Neutrophil (primary cell): ENCODE measurements at regions not wholly inside any gene's neighbourhood (a gene's known extent, or its start where the extent isn't known, plus 50 kb on each side); places are given as distances from the start of the nearest gene placed in this dataset.

Experiments used
- H3K27ac ChIP-seq: fragments of 200-600 bp; sonication (generic); 2 replicates; pipeline ENCODE4 v1.5.1; 2016; ENCODE audit warnings: mild to moderate bottlenecking, moderate library complexity
- H3K27me3 ChIP-seq: fragments of 200-600 bp; sonication (generic); 2 replicates; pipeline ENCODE4 v1.6.0; 2016; ENCODE audit warnings: mild to moderate bottlenecking
- H3K36me3 ChIP-seq: fragments of 200-600 bp; sonication (generic); 2 replicates; pipeline ENCODE4 v1.5.1; 2017
- H3K4me1 ChIP-seq, 2 experiments: fragments of 200-600 bp in 1 of 2; sonication (generic) in 1 of 2; 1 replicate in 1 of 2; 2 replicates in 1 of 2; pipeline versions ENCODE4 v1.5.1 to v1.6.1; 2013 to 2016; ENCODE audit warnings: low read depth in 1 of 2, low read length in 1 of 2, mild to moderate bottlenecking in 1 of 2, moderate library complexity in 1 of 2; ENCODE audit not compliant: control insufficient read depth in 1 of 2, insufficient read depth in 1 of 2
- H3K4me3 ChIP-seq, 2 experiments: fragments of 200-600 bp in 1 of 2; sonication (generic) in 1 of 2; 1 replicate in 1 of 2; 2 replicates in 1 of 2; pipeline ENCODE4 v1.5.1; 2013 to 2016; ENCODE audit warnings: low read depth in 1 of 2, low read length in 1 of 2, mild to moderate bottlenecking in 1 of 2, moderate library complexity in 1 of 2
- H3K9me3 ChIP-seq: fragments of 200-600 bp; sonication (generic); 2 replicates; pipeline ENCODE4 v1.5.1; 2016
- CTCF ChIP-seq: fragments of 200-600 bp; sonication (generic); IDR thresholded peaks from 2 replicates; pipeline ENCODE4 v1.5.1; 2016; ENCODE audit warnings: antibody characterized with exemption

- no peak overlapping the region for H3K27ac ChIP-seq
- no peak overlapping the region for H3K4me3 ChIP-seq
- no peaks in the 10 kb centered on the region for H3K27me3 ChIP-seq
- no peaks in the 10 kb centered on the region for H3K36me3 ChIP-seq
- H3K4me1 ChIP-seq: no peaks in the 10 kb centered on the region
- no peaks in the 10 kb centered on the region for H3K9me3 ChIP-seq
- TF ChIP-seq CTCF: no peak
Measured at GRCh38 chr9:80498001-80498555, 926.3 kb downstream of the TLE4 start.

DNA sequence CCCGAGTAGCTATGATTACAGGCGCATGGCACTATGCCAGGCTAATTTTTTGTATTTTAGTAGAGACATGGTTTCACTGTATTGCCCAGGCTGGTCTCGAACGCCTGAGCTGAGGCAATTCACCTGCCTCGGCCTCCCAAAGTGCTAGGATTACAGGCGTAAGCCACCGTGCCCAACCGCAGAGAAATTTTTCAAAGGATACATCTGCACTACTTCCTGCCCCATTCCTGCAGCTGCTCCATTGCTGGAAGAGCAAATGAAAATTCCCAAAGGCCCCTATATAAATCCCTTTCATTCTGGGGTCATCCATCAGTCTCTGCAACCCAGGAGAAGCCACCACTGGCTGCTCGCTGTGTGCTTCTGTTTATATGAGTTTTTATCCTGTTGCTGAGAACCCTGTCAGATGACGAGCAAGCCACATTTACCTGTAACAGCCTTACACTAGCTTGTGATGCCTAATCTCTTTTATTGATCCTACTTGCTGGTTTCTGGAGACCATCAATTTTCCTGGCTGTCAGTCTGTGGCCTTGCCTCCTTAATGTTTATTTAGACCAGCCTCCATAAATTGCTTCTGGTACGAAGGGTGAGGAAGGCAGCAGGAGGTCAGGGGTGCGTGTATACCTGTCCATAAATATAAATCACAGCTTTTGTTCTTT, 925.3 kb downstream of the TLE4 start:
- Histone ChIP-seq H3K4me1 (no peaks in the 10 kb centered on the region), H3K27me3 (no peaks in the 10 kb centered on the region), H3K4me3 (no peak overlapping the region), H3K9me3 (no peaks in the 10 kb centered on the region), H3K27ac (no peak overlapping the region), H3K36me3 (no peaks in the 10 kb centered on the region)
- no peak for TF ChIP-seq CTCF

DNA sequence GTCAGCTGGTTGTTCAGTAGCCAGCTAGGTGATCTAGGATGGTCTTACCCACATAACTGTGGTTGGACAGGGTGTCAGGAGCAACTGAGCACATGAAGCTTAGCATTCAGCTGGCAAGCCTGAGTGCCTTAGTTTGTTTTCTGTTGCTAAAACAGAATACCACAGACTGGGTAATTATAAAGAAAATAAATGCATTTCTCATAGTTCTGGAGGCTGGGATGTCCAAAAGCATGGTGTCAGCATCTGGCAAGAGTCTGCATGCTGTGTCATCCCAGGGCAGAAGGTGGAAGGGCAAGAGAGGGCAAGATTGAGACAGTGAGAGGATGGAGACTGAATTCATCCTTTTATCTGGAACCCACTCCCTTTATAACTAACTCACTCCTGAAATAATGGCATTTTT, 921.5 kb downstream of the TLE4 start:
- Histone ChIP-seq H3K27ac (no peak overlapping the region), H3K9me3 (no peaks in the 10 kb centered on the region), H3K36me3 (no peaks in the 10 kb centered on the region), H3K4me1 (no peaks in the 10 kb centered on the region), H3K27me3 (no peaks in the 10 kb centered on the region), H3K4me3 (no peak overlapping the region)
- TF ChIP-seq CTCF: no peak

- Histone ChIP-seq H3K27ac (no peak overlapping the region), H3K36me3 (no peaks in the 10 kb centered on the region), H3K27me3 (no peaks in the 10 kb centered on the region), H3K9me3 (no peaks in the 10 kb centered on the region), H3K4me3 (no peak overlapping the region), H3K4me1 (no peaks in the 10 kb centered on the region)
- TF ChIP-seq CTCF: no peak
Measured at GRCh38 chr9:80492221-80492620, 920.5 kb downstream of the TLE4 start.

- H3K27me3 ChIP-seq: no peaks in the 10 kb centered on the region
- no peak for TF ChIP-seq CTCF
- H3K27ac ChIP-seq: no peak overlapping the region
- H3K9me3 ChIP-seq: no peaks in the 10 kb centered on the region
- no peaks in the 10 kb centered on the region for H3K36me3 ChIP-seq
- no peak overlapping the region for H3K4me3 ChIP-seq
- no peaks in the 10 kb centered on the region for H3K4me1 ChIP-seq
Measured at GRCh38 chr9:80491086-80491696, 919.4 kb downstream of the TLE4 start.
